Activated CD4-positive, alpha-beta T cell treated with anti-CD3 and anti-CD28 coated beads, Interleukin-2, amount 10 ng/mL, durations not matched to agents 7 days and 5 days (primary cell): ENCODE measurements at regions not wholly inside any gene's neighbourhood (a gene's known extent, or its start where the extent isn't known, plus 50 kb on each side); places are given as distances from the start of the nearest gene placed in this dataset.
"Not testable (repeated sequence)": the region's sequence is repeated elsewhere in the genome, so short reads cannot be mapped to it uniquely, and the experiment has no call there.

Source experiments
- CTCF ChIA-PET: fragments of 350-600 bp; sonication (Branson Sonifier 250); formaldehyde crosslinking; loops from one replicate; lab custom pipeline; 2021; ENCODE audit warnings: antibody characterized with exemption; lab: Charles Lee
- POLR2A ChIA-PET: fragments of 350-600 bp; sonication (Branson Sonifier 250); formaldehyde crosslinking; loops from one replicate; lab custom pipeline; 2021; ENCODE audit warnings: antibody characterized with exemption; lab: Charles Lee
- DNase-seq: peaks from one replicate; pipeline ENCODE4 v3.0.0-alpha.2; 2020
- H3K27ac Mint-ChIP-seq: one replicate; pipeline ENCODE4 v1.8.0; 2021; ENCODE audit warnings: mild to moderate bottlenecking, moderate library complexity, mixed read lengths
- H3K27me3 Mint-ChIP-seq: one replicate; pipeline ENCODE4 v1.8.0; 2021; ENCODE audit warnings: mixed read lengths
- H3K36me3 Mint-ChIP-seq: one replicate; pipeline ENCODE4 v1.8.0; 2021; ENCODE audit warnings: low read depth, mixed read lengths
- H3K4me1 Mint-ChIP-seq: one replicate; pipeline ENCODE4 v1.8.0; 2021; ENCODE audit warnings: mixed read lengths
- H3K4me3 Mint-ChIP-seq: one replicate; pipeline ENCODE4 v1.8.0; 2021; ENCODE audit warnings: mild to moderate bottlenecking, moderate library complexity, mixed read lengths
- H3K9me3 Mint-ChIP-seq: one replicate; pipeline ENCODE4 v1.8.0; 2021; ENCODE audit warnings: mixed read lengths

GRCh38 chr9:87395804-87396479, 101.7 kb upstream of the DAPK1 start:
- DNase-seq, result no peak
- Mint-ChIP-seq H3K4me1 (no peaks in the 10 kb centered on the region), H3K9me3 (no peaks in the 10 kb centered on the region), H3K27ac (no peak overlapping the region), H3K4me3 (no peak overlapping the region), H3K27me3 (peaks cover 4% of the 10 kb centered on the region), H3K36me3 (no peaks in the 10 kb centered on the region)
- ChIA-PET POLR2A (no interaction called here), CTCF (interaction anchor here (0.6 to 1.3 kb wide), 2 partner anchors 23 to 102 kb away, joined by 3 read pairs; partner anchors contain the start of gene DAPK1)

DNA sequence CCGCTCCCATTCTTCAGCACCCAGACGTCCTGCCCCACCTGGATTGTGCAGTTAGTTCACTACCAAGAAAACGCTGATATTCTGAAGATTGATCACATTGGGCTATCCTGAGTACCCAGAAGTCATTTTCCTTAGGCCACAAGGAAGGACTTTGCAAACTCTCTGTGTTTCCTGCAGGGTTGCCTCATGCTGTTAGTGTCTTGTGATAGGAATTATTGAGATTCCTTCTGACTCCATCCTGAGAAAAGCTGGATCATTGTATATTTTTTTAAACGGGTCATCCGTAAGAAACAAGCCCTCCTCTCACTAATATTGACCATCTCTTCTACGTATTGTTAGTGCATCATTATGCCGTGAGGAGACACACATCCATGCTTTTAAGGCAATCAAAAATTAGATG, 96.0 kb upstream of the DAPK1 start:
- ChIA-PET CTCF (no interaction called here), POLR2A (no interaction called here)
- no peaks in the 10 kb centered on the region for H3K9me3 Mint-ChIP-seq
- no peaks in the 10 kb centered on the region for H3K36me3 Mint-ChIP-seq
- no peak overlapping the region for H3K4me3 Mint-ChIP-seq
- no peaks in the 10 kb centered on the region for H3K4me1 Mint-ChIP-seq
- peaks cover 5% of the 10 kb centered on the region for H3K27me3 Mint-ChIP-seq
- DNase-seq, result no peak
- no peak overlapping the region for H3K27ac Mint-ChIP-seq

- ChIA-PET POLR2A (no interaction called here), CTCF (no interaction called here)
- no peaks in the 10 kb centered on the region for H3K4me1 Mint-ChIP-seq
- peaks cover 5% of the 10 kb centered on the region for H3K27me3 Mint-ChIP-seq
- no peak for DNase-seq
- no peak overlapping the region for H3K4me3 Mint-ChIP-seq
- H3K27ac Mint-ChIP-seq, result no peak overlapping the region
- H3K9me3 Mint-ChIP-seq, result no peaks in the 10 kb centered on the region
- no peaks in the 10 kb centered on the region for H3K36me3 Mint-ChIP-seq
Observed at GRCh38 chr9:87402537-87402936, 95.1 kb upstream of the DAPK1 start.

GRCh38 chr9:87405677-87406542, 91.8 kb upstream of the DAPK1 start:
- ChIA-PET POLR2A (no interaction called here), CTCF (no interaction called here)
- no peaks in the 10 kb centered on the region for H3K36me3 Mint-ChIP-seq
- peaks cover 5% of the 10 kb centered on the region for H3K27me3 Mint-ChIP-seq
- H3K4me3 Mint-ChIP-seq, result no peak overlapping the region
- no peak overlapping the region for H3K27ac Mint-ChIP-seq
- no peaks in the 10 kb centered on the region for H3K9me3 Mint-ChIP-seq
- no peaks in the 10 kb centered on the region for H3K4me1 Mint-ChIP-seq
- no peak for DNase-seq

DNA sequence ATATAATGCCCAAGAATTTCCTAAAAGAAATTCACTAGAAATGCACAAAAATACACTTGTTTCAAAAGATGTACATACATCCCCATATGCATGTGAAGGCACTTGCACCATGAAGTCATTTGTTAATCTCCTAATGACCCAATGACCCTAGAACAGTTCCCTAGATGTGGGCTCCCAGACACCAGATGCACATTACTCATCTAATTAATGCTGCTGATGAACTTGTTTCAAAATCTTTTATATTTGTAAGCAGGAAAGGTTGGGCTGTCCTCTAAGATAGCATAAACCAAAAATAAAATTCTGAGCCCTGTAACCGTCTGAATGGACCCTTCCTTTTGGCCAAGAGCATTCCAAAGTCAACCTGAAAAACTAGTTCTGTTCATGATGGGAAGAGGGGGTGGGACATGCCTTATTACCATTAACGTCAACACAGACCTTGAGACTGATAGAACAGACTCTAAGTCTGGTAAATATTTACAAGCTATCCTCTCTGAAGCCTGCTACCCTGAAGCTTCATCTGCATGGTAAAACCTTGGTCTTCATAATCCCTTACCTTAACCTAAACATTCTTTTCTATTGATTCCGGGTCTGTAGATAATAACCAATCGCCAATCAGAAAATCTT, 91.0 kb upstream of the DAPK1 start:
- Mint-ChIP-seq H3K4me3 (no peak overlapping the region), H3K27ac (no peak overlapping the region), H3K4me1 (no peaks in the 10 kb centered on the region), H3K27me3 (peaks cover 5% of the 10 kb centered on the region), H3K36me3 (no peaks in the 10 kb centered on the region), H3K9me3 (no peaks in the 10 kb centered on the region)
- CTCF ChIA-PET, result no interaction called here
- DNase-seq, result no peak
- POLR2A ChIA-PET, result no interaction called here

GRCh38 chr9:87410047-87411005, 87.3 kb upstream of the DAPK1 start:
- POLR2A ChIA-PET, DNase-seq, H3K4me1 Mint-ChIP-seq, H3K27ac Mint-ChIP-seq, H3K36me3 Mint-ChIP-seq, H3K9me3 Mint-ChIP-seq, H3K27me3 Mint-ChIP-seq, CTCF ChIA-PET, H3K4me3 Mint-ChIP-seq: not testable (repeated sequence)

DNA sequence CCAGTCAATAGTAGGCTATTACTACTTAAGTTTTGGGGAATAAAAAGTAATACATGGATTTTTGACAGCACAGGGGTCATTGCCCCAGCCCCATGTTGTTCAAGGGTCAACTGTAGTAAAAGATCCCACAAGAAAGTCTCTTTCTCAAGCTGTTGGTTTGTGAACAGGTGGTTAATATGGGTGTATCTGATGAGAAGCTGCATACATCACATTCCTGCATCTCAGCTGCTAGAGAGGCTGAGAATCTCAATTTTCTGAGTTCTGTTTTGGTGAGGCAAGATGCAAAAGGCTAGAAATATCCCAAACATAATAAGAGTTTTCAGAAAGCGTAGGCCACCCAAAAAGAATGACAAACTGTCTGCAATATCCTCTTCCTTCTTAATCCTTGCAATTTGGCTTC, 76.8 kb upstream of the DAPK1 start:
- Mint-ChIP-seq H3K4me1 (peaks cover 5% of the 10 kb centered on the region), H3K4me3 (no peak overlapping the region)

GRCh38 chr9:87421734-87422133, 75.9 kb upstream of the DAPK1 start:
- DNase-seq, result no peak
- CTCF ChIA-PET, result interaction anchor here (0.7 kb wide), 1 partner anchor 731 kb away, joined by 5 read pairs; no protein-coding TSS in a partner anchor
- H3K4me1 Mint-ChIP-seq, result peaks cover 5% of the 10 kb centered on the region
- POLR2A ChIA-PET, result no interaction called here
- H3K4me3 Mint-ChIP-seq, result no peak overlapping the region
- H3K27ac Mint-ChIP-seq, result no peak overlapping the region
- H3K9me3 Mint-ChIP-seq, result peaks cover 17% of the 10 kb centered on the region
- H3K36me3 Mint-ChIP-seq, result peaks cover 3% of the 10 kb centered on the region
- H3K27me3 Mint-ChIP-seq, result no peaks in the 10 kb centered on the region

More for the DNA sequence above, 76.8 kb upstream of the DAPK1 start:
- POLR2A ChIA-PET, result no interaction called here
- Mint-ChIP-seq H3K27ac (no peak overlapping the region), H3K9me3 (peaks cover 17% of the 10 kb centered on the region), H3K27me3 (no peaks in the 10 kb centered on the region), H3K36me3 (peaks cover 3% of the 10 kb centered on the region)
- no peak for DNase-seq
- CTCF ChIA-PET, result no interaction called here

DNA sequence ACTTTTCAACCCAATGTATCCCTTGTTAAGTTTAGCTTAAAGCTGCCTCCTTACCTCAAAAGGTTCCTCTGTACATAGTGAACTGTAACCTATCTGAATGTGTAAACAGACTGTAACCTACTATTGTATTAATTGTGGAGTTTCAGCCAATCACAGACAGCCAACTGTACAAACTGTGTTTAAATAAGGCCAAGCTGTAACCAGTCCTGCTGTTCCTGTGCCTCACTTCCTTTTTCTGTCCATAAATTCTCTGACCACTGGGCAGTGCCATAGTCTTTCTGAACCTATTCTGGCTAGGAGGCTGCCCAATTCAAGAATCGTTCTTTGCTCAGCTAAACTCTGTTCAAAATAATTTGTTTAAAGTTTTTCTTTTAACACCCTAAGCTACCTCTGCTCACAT, 74.7 kb upstream of the DAPK1 start:
- ChIA-PET CTCF (no interaction called here), POLR2A (no interaction called here)
- Mint-ChIP-seq H3K4me3 (no peak overlapping the region), H3K27me3 (no peaks in the 10 kb centered on the region), H3K36me3 (peaks cover 3% of the 10 kb centered on the region), H3K4me1 (peaks cover 5% of the 10 kb centered on the region), H3K27ac (no peak overlapping the region), H3K9me3 (peaks cover 17% of the 10 kb centered on the region)
- no peak for DNase-seq

DNA sequence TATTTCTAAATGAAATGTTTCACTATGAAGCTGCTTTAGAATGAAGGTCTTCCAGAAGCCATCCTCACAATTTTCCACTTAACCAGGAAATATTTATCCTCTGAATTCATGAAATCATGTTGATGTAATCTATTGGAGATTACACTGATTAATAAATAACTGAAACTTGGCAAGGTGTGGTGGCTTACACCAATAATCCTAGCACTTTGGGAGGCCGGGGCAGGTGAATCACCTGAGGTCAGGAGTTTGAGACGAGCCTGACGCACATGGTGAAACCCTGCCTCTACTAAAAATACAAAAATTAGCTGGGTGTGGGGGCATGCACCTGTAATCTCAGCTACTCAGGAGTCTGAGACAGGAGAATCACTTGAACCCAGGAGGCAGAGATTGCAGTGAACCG, 73.8 kb upstream of the DAPK1 start:
- H3K27me3 Mint-ChIP-seq, H3K4me1 Mint-ChIP-seq, H3K36me3 Mint-ChIP-seq, CTCF ChIA-PET, DNase-seq, POLR2A ChIA-PET, H3K4me3 Mint-ChIP-seq, H3K27ac Mint-ChIP-seq: not testable (repeated sequence)
- peaks cover 17% of the 10 kb centered on the region for H3K9me3 Mint-ChIP-seq

- Mint-ChIP-seq H3K4me1 (peaks cover 5% of the 10 kb centered on the region), H3K27ac (no peak overlapping the region), H3K9me3 (peaks cover 14% of the 10 kb centered on the region), H3K36me3 (peaks cover 3% of the 10 kb centered on the region), H3K4me3 (no peak overlapping the region), H3K27me3 (no peaks in the 10 kb centered on the region)
- DNase-seq, result no peak
- ChIA-PET POLR2A (no interaction called here), CTCF (no interaction called here)
Observed at GRCh38 chr9:87425202-87425601, 72.5 kb upstream of the DAPK1 start.

DNA sequence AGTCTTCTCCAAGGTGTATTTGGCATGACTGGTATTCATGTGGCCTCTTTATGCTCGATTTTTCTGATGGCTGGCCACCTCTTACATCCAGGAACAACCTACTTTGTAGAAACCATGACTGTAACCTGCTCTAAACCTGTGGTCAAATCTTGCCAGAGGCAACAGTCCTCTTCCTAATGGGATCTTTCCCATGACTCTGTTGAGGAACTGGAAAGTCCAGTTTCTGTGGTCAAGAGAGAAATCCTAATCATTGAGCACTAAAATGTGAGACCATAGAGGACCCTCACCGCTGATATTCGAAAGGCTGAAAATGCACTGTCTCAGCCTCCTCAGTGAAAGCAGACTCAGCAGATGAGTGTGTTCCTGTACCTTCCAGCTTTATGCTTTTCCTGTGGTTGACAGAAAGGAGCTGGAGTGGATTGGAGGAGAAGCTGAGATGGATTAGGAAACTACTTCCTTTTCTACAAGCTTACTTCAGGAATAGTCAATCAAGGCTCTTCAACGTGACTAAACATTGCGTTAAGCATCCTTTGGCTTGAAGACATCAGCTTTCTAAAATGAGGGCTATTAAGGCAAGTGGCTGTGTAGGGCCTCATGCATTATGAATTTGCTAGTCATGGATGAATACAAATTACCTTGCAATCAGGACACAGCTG, 69.7 kb upstream of the DAPK1 start:
- DNase-seq, result no peak
- no peaks in the 10 kb centered on the region for H3K27me3 Mint-ChIP-seq
- peaks cover 3% of the 10 kb centered on the region for H3K36me3 Mint-ChIP-seq
- no peak overlapping the region for H3K27ac Mint-ChIP-seq
- ChIA-PET CTCF (no interaction called here), POLR2A (no interaction called here)
- H3K9me3 Mint-ChIP-seq, result peaks cover 9% of the 10 kb centered on the region
- H3K4me3 Mint-ChIP-seq, result no peak overlapping the region
- peaks cover 5% of the 10 kb centered on the region for H3K4me1 Mint-ChIP-seq
